ENCODE measurements at regions not wholly inside any gene's neighbourhood (a gene's known extent, or its start where the extent isn't known, plus 50 kb on each side); places are given as distances from the start of the nearest gene placed in this dataset.

DNA sequence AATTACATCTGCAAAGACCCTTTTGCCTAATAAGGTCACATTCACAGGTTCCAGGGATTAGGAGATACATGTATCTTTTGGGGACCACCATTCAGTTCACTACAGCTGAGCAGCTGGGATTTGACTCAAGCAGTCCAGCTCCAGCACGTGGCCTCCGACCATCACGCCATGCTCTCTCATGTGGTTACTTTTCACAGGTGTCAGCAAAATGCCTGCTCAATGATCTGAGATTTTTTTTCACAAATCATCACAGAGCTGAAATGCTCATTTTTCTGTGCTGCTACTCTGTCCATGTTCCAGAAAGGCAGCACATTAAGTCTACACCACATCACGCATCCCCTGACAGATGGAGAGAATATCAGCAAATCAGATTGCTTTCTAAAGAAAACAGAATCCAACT, 98.5 kb upstream of the RMDN2 start:
- no peak for DNase-seq (ENCODE audit: low read depth)
- TF ChIP-seq, protein P1, sequence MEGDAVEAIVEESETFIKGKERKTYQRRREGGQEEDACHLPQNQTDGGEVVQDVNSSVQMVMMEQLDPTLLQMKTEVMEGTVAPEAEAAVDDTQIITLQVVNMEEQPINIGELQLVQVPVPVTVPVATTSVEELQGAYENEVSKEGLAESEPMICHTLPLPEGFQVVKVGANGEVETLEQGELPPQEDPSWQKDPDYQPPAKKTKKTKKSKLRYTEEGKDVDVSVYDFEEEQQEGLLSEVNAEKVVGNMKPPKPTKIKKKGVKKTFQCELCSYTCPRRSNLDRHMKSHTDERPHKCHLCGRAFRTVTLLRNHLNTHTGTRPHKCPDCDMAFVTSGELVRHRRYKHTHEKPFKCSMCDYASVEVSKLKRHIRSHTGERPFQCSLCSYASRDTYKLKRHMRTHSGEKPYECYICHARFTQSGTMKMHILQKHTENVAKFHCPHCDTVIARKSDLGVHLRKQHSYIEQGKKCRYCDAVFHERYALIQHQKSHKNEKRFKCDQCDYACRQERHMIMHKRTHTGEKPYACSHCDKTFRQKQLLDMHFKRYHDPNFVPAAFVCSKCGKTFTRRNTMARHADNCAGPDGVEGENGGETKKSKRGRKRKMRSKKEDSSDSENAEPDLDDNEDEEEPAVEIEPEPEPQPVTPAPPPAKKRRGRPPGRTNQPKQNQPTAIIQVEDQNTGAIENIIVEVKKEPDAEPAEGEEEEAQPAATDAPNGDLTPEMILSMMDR (IDR thresholded peaks at IDR 0.05; ENCODE audit: insufficient read depth, low read depth, low read length): no peak
- no peak overlapping the region for H3K4me3 ChIP-seq (ENCODE audit: low read depth, low read length)

DNA sequence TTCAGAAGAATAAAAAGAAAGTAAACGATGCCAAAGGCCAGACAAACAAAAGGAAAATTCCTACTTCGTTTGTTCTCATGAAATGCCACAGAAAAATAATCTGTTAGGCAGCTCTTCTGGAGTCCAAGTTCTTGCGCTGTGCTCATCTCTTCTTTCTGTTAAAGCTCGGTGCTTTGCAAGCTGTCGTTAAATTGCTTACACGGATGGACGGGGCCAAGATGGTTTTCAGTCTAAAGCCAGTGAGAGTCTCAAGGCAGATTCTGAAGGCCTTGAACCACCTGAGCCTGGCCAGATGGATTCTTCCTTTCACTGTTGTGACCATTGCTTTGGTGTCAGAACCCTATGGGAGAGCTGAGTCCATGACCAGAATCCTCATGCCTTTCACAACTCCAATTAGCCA, 97.6 kb upstream of the RMDN2 start:
- TF ChIP-seq, protein P1 (IDR thresholded peaks at IDR 0.05; ENCODE audit: insufficient read depth, low read depth, low read length): no peak
- DNase-seq (ENCODE audit: low read depth): no peak
- H3K4me3 ChIP-seq (ENCODE audit: low read depth, low read length): no peak overlapping the region

DNA sequence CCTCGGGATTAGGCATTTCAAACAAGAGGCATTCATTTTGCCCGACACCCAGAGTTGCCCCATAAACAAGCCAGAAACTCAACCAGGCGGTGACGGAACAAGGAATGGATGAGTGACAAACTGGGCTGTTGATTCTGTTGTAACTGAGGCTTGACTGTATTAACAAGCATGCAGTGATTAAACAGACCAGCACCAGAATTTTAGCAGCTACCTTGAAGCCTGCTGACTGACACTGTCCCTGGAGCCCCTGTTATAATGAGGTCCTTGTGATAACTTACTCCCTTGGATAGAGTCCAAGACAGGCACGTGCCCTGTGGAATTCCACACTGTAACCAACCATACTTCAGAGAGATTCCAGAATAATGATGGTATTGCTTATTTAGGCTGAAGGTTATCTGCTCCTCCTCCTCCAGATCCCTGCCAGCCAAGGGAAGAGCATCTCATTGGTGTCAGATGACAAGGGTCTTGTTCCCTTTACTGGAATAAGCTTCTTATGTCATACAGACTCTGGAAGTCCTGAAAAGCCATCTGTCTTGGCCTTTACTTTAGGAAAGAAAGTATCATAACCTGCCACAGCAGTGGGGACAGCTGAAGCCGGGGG, 97.1 kb upstream of the RMDN2 start:
- peak; percentile 68 for DNase-seq (ENCODE audit: low read depth)
- H3K4me3 ChIP-seq (ENCODE audit: low read depth, low read length): no peak overlapping the region
- TF ChIP-seq, protein P1 (IDR thresholded peaks at IDR 0.05; ENCODE audit: insufficient read depth, low read depth, low read length): no peak

DNA sequence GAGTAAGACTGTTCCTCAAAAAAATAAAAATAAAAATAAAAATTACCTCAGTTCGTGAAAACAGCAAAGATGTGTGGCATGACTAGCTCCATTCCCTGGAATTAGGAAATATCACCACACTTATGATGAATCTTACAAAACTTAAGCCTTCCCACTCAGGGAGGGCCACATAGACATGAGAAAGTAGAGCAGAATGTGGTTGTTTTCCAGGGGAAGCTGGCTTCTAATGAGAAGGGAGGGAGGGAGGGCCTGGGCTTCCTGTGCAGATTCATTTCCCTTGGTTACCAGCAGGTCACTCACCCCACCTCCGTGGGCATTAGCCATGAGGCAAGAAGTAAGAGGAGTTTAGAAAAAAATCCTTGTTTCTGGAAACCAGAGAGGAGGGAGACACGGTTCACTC, 95.9 kb upstream of the RMDN2 start:
- TF ChIP-seq, protein P1 (IDR thresholded peaks at IDR 0.05; ENCODE audit: insufficient read depth, low read depth, low read length): no peak
- H3K4me3 ChIP-seq (ENCODE audit: low read depth, low read length): no peak overlapping the region
- peak; percentile 92 for DNase-seq (ENCODE audit: low read depth)

DNA sequence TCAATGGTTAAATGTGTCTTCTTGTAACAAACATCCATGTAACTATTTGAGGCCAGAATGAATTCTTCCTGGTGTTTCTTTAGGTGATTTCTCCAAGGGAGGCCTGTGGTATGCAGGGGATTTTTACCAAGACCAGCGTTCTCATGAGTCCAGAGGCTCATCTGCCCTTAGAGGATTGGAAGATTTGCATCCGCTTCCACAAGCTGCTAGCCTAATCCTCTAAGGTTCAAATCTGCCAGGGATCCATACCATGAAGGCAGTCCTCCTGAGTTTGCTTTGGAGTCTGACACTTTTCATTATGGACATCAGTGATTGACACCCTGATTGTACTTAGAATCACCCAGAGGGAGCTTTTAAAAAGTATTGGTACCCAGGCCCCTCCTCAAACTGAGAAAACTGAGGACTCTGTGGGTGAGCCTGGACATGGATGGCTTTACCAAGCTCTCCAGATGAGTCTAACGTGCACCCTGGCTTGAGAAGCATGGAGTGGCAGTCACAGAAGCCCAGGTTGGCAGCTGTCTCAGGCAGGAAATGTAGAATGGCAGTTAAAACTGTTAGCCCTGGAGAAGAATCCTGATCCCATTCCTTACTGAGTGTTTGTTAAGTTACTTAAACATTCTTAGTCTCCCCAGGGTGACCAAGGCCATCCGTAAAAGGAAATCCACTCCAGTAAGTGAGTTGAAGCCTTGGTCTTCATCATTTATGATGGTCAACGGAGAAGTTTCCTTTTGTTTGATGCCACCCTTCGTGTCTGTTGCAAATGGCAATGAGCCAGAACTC, 95.3 kb upstream of the RMDN2 start:
- no peak for DNase-seq (ENCODE audit: low read depth)
- no peak overlapping the region for H3K4me3 ChIP-seq (ENCODE audit: low read depth, low read length)
- TF ChIP-seq, protein P1 (IDR thresholded peaks at IDR 0.05; ENCODE audit: insufficient read depth, low read depth, low read length): no peak

DNA sequence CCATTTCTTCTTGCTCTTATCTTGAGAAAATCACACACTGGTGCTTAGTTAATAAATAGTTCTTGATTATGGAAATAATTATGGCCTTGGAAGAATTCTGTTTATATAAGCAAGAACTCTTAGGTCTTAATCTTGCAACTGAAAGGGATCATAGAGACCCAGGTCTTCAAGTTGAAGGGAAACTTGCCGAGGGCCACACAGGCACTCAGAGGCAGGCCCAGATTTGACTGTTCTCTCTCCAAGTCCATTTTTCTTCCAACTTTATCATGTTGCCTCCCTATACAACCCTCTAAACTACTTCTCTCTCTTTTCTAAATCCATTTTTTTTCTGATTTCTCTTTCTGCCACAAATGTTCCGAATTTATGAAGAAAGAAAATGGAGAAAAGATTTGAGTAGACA, 94.5 kb upstream of the RMDN2 start:
- no peak overlapping the region for H3K4me3 ChIP-seq (ENCODE audit: low read depth, low read length)
- DNase-seq (ENCODE audit: low read depth): no peak
- TF ChIP-seq, protein P1 (IDR thresholded peaks at IDR 0.05; ENCODE audit: insufficient read depth, low read depth, low read length): no peak

Data from fibroblast of villous mesenchyme (primary cell).